Gastroesophageal sphincter (tissue), 3 donors: ENCODE measurements at regions not wholly inside any gene's neighbourhood (a gene's known extent, or its start where the extent isn't known, plus 50 kb on each side); places are given as distances from the start of the nearest gene placed in this dataset.

ENCODE experiments used
- CTCF ChIP-seq, 4 experiments: fragments of 200-600 bp in 2 of 4; fragments of 450-650 bp in 2 of 4; sonication (generic) in 1 of 4; IDR thresholded peaks; one replicate each; pipeline ENCODE4 v1.5.1; 2017 to 2019; ENCODE audit warnings: antibody characterized with exemption in 4 of 4, mild to moderate bottlenecking in 2 of 4, moderate library complexity in 2 of 4
- EP300 ChIP-seq: sonication (generic); formaldehyde crosslinking; IDR thresholded peaks from one replicate; pipeline ENCODE4 v1.6.1; 2017; ENCODE audit warnings: antibody characterized with exemption, mild to moderate bottlenecking
- POLR2A ChIP-seq, 2 donors: fragments of 450-650 bp; IDR thresholded peaks; one replicate each; pipeline ENCODE4 v1.6.1; 2017; ENCODE audit warnings: antibody characterized with exemption in 2 of 2, mild to moderate bottlenecking in 2 of 2, moderate library complexity in 1 of 2
- POLR2AphosphoS5 ChIP-seq: sonication (generic); formaldehyde crosslinking; IDR thresholded peaks from one replicate; pipeline ENCODE4 v1.6.1; 2017; ENCODE audit warnings: antibody characterized with exemption

GRCh38 chr16:79360267-79360666 is 240.3 kb downstream of the MAF start:
- TF ChIP-seq CTCF (IDR thresholded peaks at IDR 0.05): no peak
- TF ChIP-seq POLR2A (IDR thresholded peaks at IDR 0.05): no peak
- TF ChIP-seq POLR2AphosphoS5: no peak
- TF ChIP-seq EP300: no peak
